Mammary epithelial cell (primary cell): ENCODE measurements at regions not wholly inside any gene's neighbourhood (a gene's known extent, or its start where the extent isn't known, plus 50 kb on each side); places are given as distances from the start of the nearest gene placed in this dataset.

Source experiments
- CTCF ChIP-seq, 2 donors: IDR thresholded peaks in 1 of 2; conservative IDR thresholded peaks in 1 of 2; 2 replicates each; pipeline ENCODE4 v1.5.1; 2011 to 2012; ENCODE audit warnings: inconsistent platforms in 2 of 2, low read length in 2 of 2, mild to moderate bottlenecking in 2 of 2, control low read depth in 1 of 2, low read depth in 1 of 2; ENCODE audit not compliant: insufficient read depth in 1 of 2; ENCODE audit errors: extremely low read depth in 1 of 2
- EZH2 ChIP-seq: IDR thresholded peaks from 2 replicates; pipeline ENCODE4 v1.6.1; 2012; ENCODE audit warnings: low read length, inconsistent platforms, borderline replicate concordance

- TF ChIP-seq CTCF (conservative IDR thresholded peaks at IDR 0.05 in 1 of 2, IDR thresholded peaks at IDR 0.05 in 1 of 2; ENCODE audit: extremely low read depth in 1 of 2, insufficient read depth in 1 of 2, low read depth in 1 of 2, low read length in 2 of 2) (no peak), EZH2 (no peak)
Measured at GRCh38 chr17:51475730-51476129, 215.4 kb downstream of the UTP18 start.
